Mucosa of rectum (tissue), 2 donors: ENCODE measurements at regions not wholly inside any gene's neighbourhood (a gene's known extent, or its start where the extent isn't known, plus 50 kb on each side); places are given as distances from the start of the nearest gene placed in this dataset.
"Not testable (repeated sequence)": the region's sequence is repeated elsewhere in the genome, so short reads cannot be mapped to it uniquely, and the experiment has no call there.

Source experiments
- H3K27ac ChIP-seq, 2 donors: one replicate each; pipeline ENCODE4 v1.7.0; 2013; ENCODE audit warnings: inconsistent platforms in 2 of 2, low read depth in 2 of 2, low read length in 2 of 2
- H3K27me3 ChIP-seq, 2 donors: one replicate each; pipeline ENCODE4 v1.7.0; 2013; ENCODE audit warnings: low read length in 2 of 2; ENCODE audit not compliant: control insufficient read depth in 2 of 2, insufficient read depth in 2 of 2
- H3K36me3 ChIP-seq, 2 donors: one replicate each; pipeline ENCODE4 v1.7.0; 2013; ENCODE audit warnings: low read length in 2 of 2; ENCODE audit not compliant: control insufficient read depth in 2 of 2, insufficient read depth in 2 of 2
- H3K4me1 ChIP-seq, 2 donors: one replicate each; pipeline ENCODE4 v1.7.0; 2013; ENCODE audit warnings: low read length in 2 of 2, mild to moderate bottlenecking in 1 of 2; ENCODE audit not compliant: control insufficient read depth in 2 of 2, insufficient read depth in 2 of 2
- H3K4me3 ChIP-seq, 2 donors: one replicate each; pipeline ENCODE4 v1.7.0; 2013; ENCODE audit warnings: low read length in 2 of 2
- H3K9ac ChIP-seq, 2 donors: one replicate each; pipeline ENCODE4 v1.7.0; 2013; ENCODE audit warnings: low read length in 2 of 2, low read depth in 1 of 2, mild to moderate bottlenecking in 1 of 2
- H3K9me3 ChIP-seq, 2 donors: one replicate each; pipeline ENCODE4 v1.7.0; 2013; ENCODE audit warnings: low read length in 2 of 2; ENCODE audit not compliant: control insufficient read depth in 2 of 2
- donor health status: healthy.
- donor health status: Normal muscosa, but diverticular disease.

DNA sequence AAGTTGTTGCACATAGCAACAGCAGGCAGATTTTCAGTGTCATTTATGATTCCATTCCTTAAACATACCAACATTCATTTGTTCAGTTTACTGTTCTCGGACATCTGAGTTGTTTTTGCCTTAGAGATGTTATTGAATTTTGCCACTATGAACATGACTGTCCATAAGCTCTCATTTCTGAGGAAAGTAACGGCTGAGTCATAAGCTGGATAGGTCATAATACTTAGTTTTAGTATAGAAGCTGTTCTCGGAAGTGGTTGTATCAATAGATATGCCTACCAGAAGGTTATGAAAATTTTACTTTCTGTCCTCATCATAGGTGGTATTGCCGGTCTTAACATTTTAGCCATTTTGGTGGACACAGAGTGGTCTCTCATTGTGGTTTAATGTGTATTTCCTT, 157.1 kb upstream of the CLNK start:
- Histone ChIP-seq H3K9ac (no peak overlapping the region), H3K4me1 (no peaks in the 10 kb centered on the region), H3K27me3 (no peaks in the 10 kb centered on the region), H3K36me3 (no peaks in the 10 kb centered on the region), H3K9me3 (no peaks in the 10 kb centered on the region), H3K4me3 (no peak overlapping the region), H3K27ac (no peak overlapping the region)

DNA sequence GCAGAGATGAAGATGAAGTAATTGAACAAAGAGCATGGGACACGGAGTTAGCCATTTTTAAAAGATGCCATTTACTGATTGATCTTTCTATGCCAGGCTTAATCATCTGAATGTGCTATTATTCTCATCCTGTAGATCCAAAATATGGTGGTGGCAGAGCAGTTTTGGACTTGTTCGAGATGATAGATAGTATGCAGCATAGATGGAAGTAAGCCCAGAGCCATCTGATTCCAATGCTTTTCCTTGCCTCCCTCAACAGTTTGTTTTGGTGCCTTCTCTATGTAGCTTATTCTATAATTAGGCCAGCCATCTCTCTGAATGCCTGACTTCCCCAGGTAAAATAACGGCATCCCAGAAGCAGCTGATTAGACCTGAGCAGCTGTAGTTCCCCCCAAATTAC, 152.6 kb upstream of the CLNK start:
- H3K9ac ChIP-seq: no peak overlapping the region

GRCh38 chr4:10832806-10833628, 148.4 kb upstream of the CLNK start:
- Histone ChIP-seq H3K27ac (no peak overlapping the region), H3K27me3 (no peaks in the 10 kb centered on the region), H3K36me3 (no peaks in the 10 kb centered on the region), H3K9me3 (no peaks in the 10 kb centered on the region), H3K4me3 (no peak overlapping the region), H3K9ac (no peak overlapping the region), H3K4me1 (no peaks in the 10 kb centered on the region)

More for the DNA sequence above, 152.6 kb upstream of the CLNK start:
- Histone ChIP-seq H3K27ac (no peak overlapping the region), H3K4me3 (no peak overlapping the region), H3K9me3 (no peaks in the 10 kb centered on the region), H3K36me3 (no peaks in the 10 kb centered on the region), H3K4me1 (no peaks in the 10 kb centered on the region), H3K27me3 (no peaks in the 10 kb centered on the region)

GRCh38 chr4:10831727-10832408, 147.3 kb upstream of the CLNK start:
- Histone ChIP-seq H3K9ac (no peak overlapping the region), H3K4me3 (no peak overlapping the region), H3K36me3 (no peaks in the 10 kb centered on the region), H3K9me3 (no peaks in the 10 kb centered on the region), H3K4me1 (no peaks in the 10 kb centered on the region), H3K27ac (no peak overlapping the region), H3K27me3 (no peaks in the 10 kb centered on the region)

DNA sequence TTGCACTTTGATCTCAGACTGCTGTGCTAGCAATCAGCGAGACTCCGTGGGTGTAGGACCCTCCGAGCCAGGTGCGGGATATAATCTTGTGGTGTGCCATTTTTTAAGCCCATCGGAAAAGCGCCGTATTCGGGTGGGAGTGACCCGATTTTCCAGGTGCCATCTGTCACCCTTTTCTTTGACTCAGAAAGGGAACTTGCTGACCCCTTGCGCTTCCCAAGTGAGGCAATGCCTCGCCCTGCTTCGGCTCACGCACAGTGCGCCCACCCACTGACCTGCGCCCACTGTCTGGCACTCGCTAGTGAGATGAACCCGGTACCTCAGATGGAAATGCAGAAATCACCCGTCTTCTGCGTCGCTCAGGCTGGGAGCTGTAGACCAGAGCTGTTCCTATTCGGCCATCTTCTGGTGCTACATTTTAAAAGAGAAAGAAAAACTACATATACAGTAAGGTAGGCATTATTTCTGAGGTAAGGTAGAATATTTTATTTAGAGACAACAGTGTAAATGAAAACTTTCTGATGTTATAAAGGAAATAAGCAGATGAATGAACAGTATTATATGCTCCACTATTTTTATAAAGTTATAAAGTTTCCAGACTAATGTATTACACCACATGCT, 144.5 kb upstream of the CLNK start:
- not testable (repeated sequence) for H3K9me3 ChIP-seq, H3K27ac ChIP-seq, H3K36me3 ChIP-seq

DNA sequence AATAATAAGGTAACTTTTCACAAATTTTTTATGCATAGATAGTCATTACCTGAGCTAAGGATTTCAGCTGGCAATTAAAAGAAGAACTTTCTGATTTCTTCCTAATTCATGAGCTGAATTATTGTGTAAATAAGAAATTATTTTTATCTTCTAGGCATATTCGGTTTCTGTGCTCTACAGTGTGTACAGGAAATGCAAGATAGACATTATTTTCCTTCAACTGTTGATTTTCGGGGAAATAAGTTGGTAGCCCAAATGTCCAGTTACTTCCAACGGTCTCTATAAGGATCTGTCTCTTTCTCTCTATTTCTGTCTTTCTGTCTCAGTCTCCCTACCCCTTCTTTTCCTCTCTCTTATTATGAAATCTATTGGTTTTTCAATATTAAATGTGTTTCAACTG, 137.3 kb upstream of the CLNK start:
- no peaks in the 10 kb centered on the region for H3K36me3 ChIP-seq
- H3K4me1 ChIP-seq: no peaks in the 10 kb centered on the region
- no peaks in the 10 kb centered on the region for H3K27me3 ChIP-seq
- no peaks in the 10 kb centered on the region for H3K9me3 ChIP-seq
- H3K27ac ChIP-seq: no peak overlapping the region
- no peak overlapping the region for H3K9ac ChIP-seq
- no peak overlapping the region for H3K4me3 ChIP-seq

More for the DNA sequence above, 144.5 kb upstream of the CLNK start:
- H3K4me1 ChIP-seq, H3K27me3 ChIP-seq, H3K4me3 ChIP-seq, H3K9ac ChIP-seq: not testable (repeated sequence)

DNA sequence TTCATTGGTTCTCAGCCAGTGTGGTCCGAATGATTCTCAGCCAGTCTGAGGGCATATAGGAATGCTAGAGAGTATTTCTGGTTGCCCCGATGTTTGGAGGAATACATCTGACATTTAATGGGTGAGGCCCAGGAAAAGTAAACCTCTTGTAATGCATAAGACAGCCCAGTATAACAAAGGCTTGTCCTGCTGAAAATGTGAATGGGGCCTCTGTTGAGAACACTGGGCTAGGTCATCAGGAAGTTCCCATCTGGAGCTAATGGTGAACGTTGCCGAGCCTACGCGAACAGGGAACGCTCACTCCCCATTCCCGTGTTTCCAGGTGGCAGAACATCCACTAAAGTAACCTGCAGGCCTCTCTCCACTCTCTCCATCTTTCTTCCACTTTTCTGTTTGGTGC, 132.0 kb upstream of the CLNK start:
- Histone ChIP-seq H3K36me3 (no peaks in the 10 kb centered on the region), H3K9me3 (no peaks in the 10 kb centered on the region), H3K4me3 (no peak overlapping the region), H3K9ac (no peak overlapping the region), H3K4me1 (no peaks in the 10 kb centered on the region), H3K27me3 (no peaks in the 10 kb centered on the region), H3K27ac (no peak overlapping the region)

- H3K4me3 ChIP-seq: no peak overlapping the region
- H3K27ac ChIP-seq: no peak overlapping the region
- H3K9me3 ChIP-seq: no peaks in the 10 kb centered on the region
- H3K4me1 ChIP-seq: no peaks in the 10 kb centered on the region
- no peaks in the 10 kb centered on the region for H3K36me3 ChIP-seq
- H3K9ac ChIP-seq: no peak overlapping the region
- H3K27me3 ChIP-seq: no peaks in the 10 kb centered on the region
These were observed 127.4 kb upstream of the CLNK start for GRCh38 chr4:10811991-10812390.

DNA sequence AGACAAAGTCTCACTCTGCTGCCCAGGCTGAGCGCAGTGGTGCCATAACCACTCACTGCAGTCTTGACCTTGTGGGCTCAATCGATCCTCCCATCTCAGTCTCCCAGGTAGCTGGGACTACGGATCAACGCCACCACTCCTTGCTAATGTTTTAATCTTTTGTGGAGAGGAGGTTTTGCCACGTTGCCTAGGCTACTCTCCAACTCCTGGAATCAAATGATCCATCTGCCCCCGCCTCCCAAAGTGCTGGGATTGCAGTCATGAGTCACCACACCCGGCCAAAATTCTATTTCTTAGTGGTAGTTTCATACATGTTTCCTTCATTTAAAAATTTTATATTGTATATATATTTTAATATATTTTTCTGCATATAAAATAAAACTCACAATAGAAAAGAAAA, 125.8 kb upstream of the CLNK start:
- no peaks in the 10 kb centered on the region for H3K36me3 ChIP-seq
- no peaks in the 10 kb centered on the region for H3K27me3 ChIP-seq
- H3K9ac ChIP-seq: no peak overlapping the region
- no peaks in the 10 kb centered on the region for H3K9me3 ChIP-seq
- no peak overlapping the region for H3K4me3 ChIP-seq
- H3K27ac ChIP-seq: no peak overlapping the region
- H3K4me1 ChIP-seq: no peaks in the 10 kb centered on the region

- no peaks in the 10 kb centered on the region for H3K36me3 ChIP-seq
- H3K9me3 ChIP-seq: no peaks in the 10 kb centered on the region
- no peak overlapping the region for H3K27ac ChIP-seq
- no peaks in the 10 kb centered on the region for H3K4me1 ChIP-seq
- H3K9ac ChIP-seq: no peak overlapping the region
- no peak overlapping the region for H3K4me3 ChIP-seq
- no peaks in the 10 kb centered on the region for H3K27me3 ChIP-seq
These were observed 125.3 kb upstream of the CLNK start for GRCh38 chr4:10809905-10810304.
